Type B pancreatic cell (in vitro differentiated cells): ENCODE measurements at regions not wholly inside any gene's neighbourhood (a gene's known extent, or its start where the extent isn't known, plus 50 kb on each side); places are given as distances from the start of the nearest gene placed in this dataset.

Experiments used
- DNase-seq: peaks from one replicate; pipeline ENCODE4 v3.0.0; 2021; ENCODE audit warnings: mixed read lengths; ENCODE audit not compliant: unreplicated experiment; ENCODE audit errors: extremely low spot score
- H3K27ac Mint-ChIP-seq: 2 replicates; pipeline ENCODE4 v1.8.0; 2021; ENCODE audit warnings: mild to moderate bottlenecking, mixed read lengths
- H3K27me3 Mint-ChIP-seq: 2 replicates; pipeline ENCODE4 v1.8.0; 2021; ENCODE audit warnings: mixed read lengths
- H3K36me3 Mint-ChIP-seq: 2 replicates; pipeline ENCODE4 v1.8.0; 2021; ENCODE audit warnings: mixed read lengths
- H3K4me1 Mint-ChIP-seq: one replicate; pipeline ENCODE4 v1.8.0; 2021; ENCODE audit warnings: mixed read lengths; ENCODE audit not compliant: unreplicated experiment
- H3K4me3 Mint-ChIP-seq: 2 replicates; pipeline ENCODE4 v1.8.0; 2021; ENCODE audit warnings: mild to moderate bottlenecking, mixed read lengths
- H3K9me3 Mint-ChIP-seq: 2 replicates; pipeline ENCODE4 v1.8.0; 2021; ENCODE audit warnings: mixed read lengths
- TF ChIP-seq, protein P1 (sequence below): fragments of 200-600 bp; sonication (generic); conservative IDR thresholded peaks from 2 replicates; pipeline ENCODE4 v1.5.0; 2021; ENCODE audit warnings: antibody characterized with exemption, mild to moderate bottlenecking

DNA sequence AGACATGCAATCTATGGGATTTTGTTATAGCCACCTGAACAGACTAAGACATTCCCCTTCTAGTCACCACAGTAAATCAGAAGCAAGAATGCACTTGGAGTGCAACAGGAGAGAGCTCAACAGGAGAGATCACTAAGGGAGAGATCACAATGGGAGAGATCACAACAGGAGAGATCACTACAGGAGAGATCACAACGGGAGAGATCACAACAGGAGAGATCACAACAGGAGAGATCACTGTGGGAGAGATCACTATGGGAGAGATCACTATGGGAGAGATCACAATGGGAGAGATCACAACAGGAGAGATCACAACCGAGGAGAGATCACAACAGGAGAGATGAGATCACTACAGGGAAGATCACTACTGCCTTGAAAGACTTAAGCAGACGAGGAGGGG, 238.5 kb upstream of the PITRM1 start:
- H3K27me3 Mint-ChIP-seq: peaks cover 19% of the 10 kb centered on the region
- H3K4me1 Mint-ChIP-seq: no peaks in the 10 kb centered on the region
- TF ChIP-seq, protein P1, sequence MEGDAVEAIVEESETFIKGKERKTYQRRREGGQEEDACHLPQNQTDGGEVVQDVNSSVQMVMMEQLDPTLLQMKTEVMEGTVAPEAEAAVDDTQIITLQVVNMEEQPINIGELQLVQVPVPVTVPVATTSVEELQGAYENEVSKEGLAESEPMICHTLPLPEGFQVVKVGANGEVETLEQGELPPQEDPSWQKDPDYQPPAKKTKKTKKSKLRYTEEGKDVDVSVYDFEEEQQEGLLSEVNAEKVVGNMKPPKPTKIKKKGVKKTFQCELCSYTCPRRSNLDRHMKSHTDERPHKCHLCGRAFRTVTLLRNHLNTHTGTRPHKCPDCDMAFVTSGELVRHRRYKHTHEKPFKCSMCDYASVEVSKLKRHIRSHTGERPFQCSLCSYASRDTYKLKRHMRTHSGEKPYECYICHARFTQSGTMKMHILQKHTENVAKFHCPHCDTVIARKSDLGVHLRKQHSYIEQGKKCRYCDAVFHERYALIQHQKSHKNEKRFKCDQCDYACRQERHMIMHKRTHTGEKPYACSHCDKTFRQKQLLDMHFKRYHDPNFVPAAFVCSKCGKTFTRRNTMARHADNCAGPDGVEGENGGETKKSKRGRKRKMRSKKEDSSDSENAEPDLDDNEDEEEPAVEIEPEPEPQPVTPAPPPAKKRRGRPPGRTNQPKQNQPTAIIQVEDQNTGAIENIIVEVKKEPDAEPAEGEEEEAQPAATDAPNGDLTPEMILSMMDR: no peak
- H3K4me3 Mint-ChIP-seq: no peak overlapping the region
- H3K36me3 Mint-ChIP-seq: no peaks in the 10 kb centered on the region
- H3K27ac Mint-ChIP-seq: no peak overlapping the region
- peaks cover 10% of the 10 kb centered on the region for H3K9me3 Mint-ChIP-seq
- no peak for DNase-seq

DNA sequence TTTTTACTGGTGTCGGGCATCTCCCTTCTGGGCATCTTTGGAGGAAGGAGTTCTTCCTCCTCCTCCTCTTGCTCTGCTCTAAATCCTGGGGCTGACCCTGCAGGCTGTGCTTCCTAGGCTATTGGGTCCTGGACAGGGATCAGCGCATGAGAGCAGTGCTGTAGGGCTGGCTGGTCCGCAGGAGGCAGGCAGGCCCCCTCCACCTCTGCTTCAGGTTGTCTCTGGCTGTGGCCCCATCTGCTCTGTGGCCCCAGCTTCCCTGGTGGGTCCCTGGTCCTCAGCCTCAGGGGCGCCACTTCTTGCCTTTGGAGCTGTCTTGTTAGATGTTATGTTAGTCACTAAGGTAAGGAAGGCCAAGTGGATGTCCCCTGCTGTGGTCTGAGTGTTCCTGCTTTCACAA, 237.3 kb upstream of the PITRM1 start:
- H3K27ac Mint-ChIP-seq: no peak overlapping the region
- peaks cover 10% of the 10 kb centered on the region for H3K9me3 Mint-ChIP-seq
- TF ChIP-seq, protein P1: no peak
- no peaks in the 10 kb centered on the region for H3K4me1 Mint-ChIP-seq
- H3K27me3 Mint-ChIP-seq: peaks cover 18% of the 10 kb centered on the region
- no peaks in the 10 kb centered on the region for H3K36me3 Mint-ChIP-seq
- H3K4me3 Mint-ChIP-seq: no peak overlapping the region
- no peak for DNase-seq

DNA sequence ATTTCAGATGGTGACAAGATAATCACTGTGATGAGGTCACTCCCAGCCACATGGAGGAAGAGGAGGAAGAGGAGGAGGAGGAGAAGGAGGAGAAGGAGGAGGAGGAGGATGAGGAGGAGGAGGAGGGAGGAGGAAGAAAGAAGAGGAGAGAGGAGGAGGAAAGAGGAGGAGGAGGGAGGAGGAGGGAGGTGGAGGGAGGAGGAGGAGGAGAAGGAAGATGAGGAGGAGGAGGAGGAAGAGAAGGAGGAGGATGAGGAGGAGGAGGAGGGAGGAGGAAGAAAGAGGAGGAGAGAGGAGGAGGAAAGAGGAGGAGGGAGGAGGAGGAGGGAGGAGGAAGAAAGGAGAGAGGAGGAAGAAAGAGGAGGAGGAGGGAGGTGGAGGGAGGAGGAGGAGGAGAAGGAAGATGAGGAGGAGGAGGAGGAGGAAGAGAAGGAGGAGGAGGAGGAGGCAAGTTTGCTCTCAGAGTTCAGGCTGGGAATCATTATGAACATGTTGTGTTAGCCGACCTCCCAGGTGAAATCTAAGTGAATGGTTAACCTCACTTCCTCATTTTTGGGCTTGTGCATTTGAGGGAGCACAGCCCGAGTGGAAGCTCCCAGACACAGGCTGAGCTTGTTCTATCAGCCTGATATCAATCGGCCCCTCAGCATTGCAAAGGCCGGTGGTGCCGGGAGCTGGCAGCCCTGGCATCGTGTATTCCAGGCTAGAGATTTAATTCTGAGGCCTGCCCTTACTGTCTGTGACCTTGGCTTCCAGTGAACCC, 236.2 kb upstream of the PITRM1 start:
- DNase-seq: no peak
- Mint-ChIP-seq H3K27ac (no peak overlapping the region), H3K36me3 (no peaks in the 10 kb centered on the region), H3K27me3 (peaks cover 9% of the 10 kb centered on the region), H3K4me1 (no peaks in the 10 kb centered on the region), H3K4me3 (no peak overlapping the region), H3K9me3 (peaks cover 10% of the 10 kb centered on the region)
- TF ChIP-seq, protein P1: no peak

DNA sequence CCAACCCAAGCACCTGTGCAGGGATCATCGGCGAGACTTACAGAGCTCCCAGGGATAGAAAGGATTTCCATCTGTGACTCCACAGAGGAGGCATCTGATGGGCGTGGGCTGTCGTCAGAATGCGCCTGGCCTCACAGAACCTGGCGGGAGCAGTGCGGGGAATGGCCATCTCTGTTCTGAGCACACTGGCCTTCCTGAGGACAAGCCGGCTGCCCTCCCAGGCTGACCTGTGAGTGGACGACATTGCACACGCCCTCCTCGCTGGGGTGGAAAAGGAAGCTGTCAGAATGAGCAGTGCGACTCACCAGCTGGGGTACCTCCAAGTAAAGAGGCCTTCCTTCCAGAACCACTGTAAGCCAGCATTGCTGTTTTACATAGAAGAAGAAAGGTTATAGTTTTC, 234.6 kb upstream of the PITRM1 start:
- no peak overlapping the region for H3K27ac Mint-ChIP-seq
- H3K27me3 Mint-ChIP-seq: peaks cover 6% of the 10 kb centered on the region
- no peak for DNase-seq
- H3K4me1 Mint-ChIP-seq: peaks cover 6% of the 10 kb centered on the region
- no peak overlapping the region for H3K4me3 Mint-ChIP-seq
- peaks cover 6% of the 10 kb centered on the region for H3K9me3 Mint-ChIP-seq
- no peaks in the 10 kb centered on the region for H3K36me3 Mint-ChIP-seq
- TF ChIP-seq, protein P1: no peak

DNA sequence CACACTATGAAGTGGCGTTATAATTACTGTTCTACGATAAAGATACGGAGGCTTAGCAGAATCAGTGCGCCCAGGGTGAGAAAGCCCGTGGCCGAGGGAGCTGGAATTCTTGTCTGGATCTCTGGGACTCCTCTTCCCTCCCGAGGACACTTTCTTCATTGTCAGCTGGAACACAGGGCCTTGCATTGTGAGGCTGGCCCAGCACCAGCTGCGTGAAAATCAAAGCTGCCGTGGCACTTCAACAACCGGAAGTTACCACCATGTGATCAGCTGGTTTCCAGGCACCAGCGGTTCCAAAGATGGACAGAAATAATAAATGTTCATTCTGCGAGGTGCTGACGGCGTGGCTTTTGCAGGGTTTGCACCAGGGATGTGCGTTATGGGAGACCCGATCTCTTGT, 234.0 kb upstream of the PITRM1 start:
- TF ChIP-seq, protein P1: no peak
- Mint-ChIP-seq H3K4me1 (peaks cover 9% of the 10 kb centered on the region), H3K36me3 (no peaks in the 10 kb centered on the region), H3K27me3 (peaks cover 6% of the 10 kb centered on the region), H3K27ac (no peak overlapping the region), H3K4me3 (no peak overlapping the region), H3K9me3 (peaks cover 6% of the 10 kb centered on the region)
- no peak for DNase-seq
